ENCODE measurements at regions not wholly inside any gene's neighbourhood (a gene's known extent, or its start where the extent isn't known, plus 50 kb on each side); places are given as distances from the start of the nearest gene placed in this dataset.

DNA sequence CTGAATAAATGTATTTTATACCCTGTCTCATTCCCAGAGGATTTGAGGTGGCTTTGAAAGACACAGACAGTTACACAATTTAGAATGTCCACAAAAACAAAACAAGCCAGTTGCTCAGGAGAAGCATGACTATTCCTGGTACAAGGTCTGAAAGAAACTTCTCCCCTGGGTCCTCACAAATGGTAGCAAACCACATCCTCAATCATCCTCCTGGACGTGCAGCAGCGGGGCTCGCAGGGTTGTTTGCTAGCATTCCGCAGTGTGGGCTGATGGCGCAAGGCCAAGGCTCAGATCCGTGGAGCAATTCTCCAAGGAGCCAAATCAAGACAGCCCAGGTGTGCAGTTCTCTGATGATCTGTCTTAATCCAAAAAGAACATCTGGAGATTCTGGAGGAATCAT, 210.3 kb downstream of the ACTL7B start:
- Histone ChIP-seq H3K4me1 (ENCODE audit: insufficient read depth, low read length, poor library complexity, severe bottlenecking) (no peaks in the 10 kb centered on the region), H3K27me3 (ENCODE audit: insufficient read depth, low read length, poor library complexity, severe bottlenecking) (no peaks in the 10 kb centered on the region), H3K36me3 (ENCODE audit: insufficient read depth, low read length) (no peaks in the 10 kb centered on the region), H2AFZ (ENCODE audit: low read length) (no peak overlapping the region), H3K9ac (ENCODE audit: low read depth, low read length, poor library complexity, severe bottlenecking) (no peak overlapping the region), H4K20me1 (ENCODE audit: insufficient read depth, low read length, poor library complexity, severe bottlenecking) (no peaks in the 10 kb centered on the region), H3K4me3 (ENCODE audit: low read length, poor library complexity, severe bottlenecking) (no peak overlapping the region), H3K79me2 (ENCODE audit: insufficient read depth, low read length) (no peaks in the 10 kb centered on the region), H3K9me3 (ENCODE audit: insufficient read depth, low read depth, low read length) (no peaks in the 10 kb centered on the region), H3K9me2 (replicated peaks; ENCODE audit: low read depth, low read length) (no peaks in the 10 kb centered on the region), H3K4me2 (ENCODE audit: low read depth, low read length, poor library complexity, severe bottlenecking) (no peak overlapping the region), H3F3A (ENCODE audit: low read depth) (no peaks in the 10 kb centered on the region)
- no peak for TF ChIP-seq EZH2phosphoT487 (IDR thresholded peaks at IDR 0.05; ENCODE audit: borderline replicate concordance)
- TF ChIP-seq, protein P1, sequence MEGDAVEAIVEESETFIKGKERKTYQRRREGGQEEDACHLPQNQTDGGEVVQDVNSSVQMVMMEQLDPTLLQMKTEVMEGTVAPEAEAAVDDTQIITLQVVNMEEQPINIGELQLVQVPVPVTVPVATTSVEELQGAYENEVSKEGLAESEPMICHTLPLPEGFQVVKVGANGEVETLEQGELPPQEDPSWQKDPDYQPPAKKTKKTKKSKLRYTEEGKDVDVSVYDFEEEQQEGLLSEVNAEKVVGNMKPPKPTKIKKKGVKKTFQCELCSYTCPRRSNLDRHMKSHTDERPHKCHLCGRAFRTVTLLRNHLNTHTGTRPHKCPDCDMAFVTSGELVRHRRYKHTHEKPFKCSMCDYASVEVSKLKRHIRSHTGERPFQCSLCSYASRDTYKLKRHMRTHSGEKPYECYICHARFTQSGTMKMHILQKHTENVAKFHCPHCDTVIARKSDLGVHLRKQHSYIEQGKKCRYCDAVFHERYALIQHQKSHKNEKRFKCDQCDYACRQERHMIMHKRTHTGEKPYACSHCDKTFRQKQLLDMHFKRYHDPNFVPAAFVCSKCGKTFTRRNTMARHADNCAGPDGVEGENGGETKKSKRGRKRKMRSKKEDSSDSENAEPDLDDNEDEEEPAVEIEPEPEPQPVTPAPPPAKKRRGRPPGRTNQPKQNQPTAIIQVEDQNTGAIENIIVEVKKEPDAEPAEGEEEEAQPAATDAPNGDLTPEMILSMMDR (conservative IDR thresholded peaks at IDR 0.05; ENCODE audit: low read length), result no peak

DNA sequence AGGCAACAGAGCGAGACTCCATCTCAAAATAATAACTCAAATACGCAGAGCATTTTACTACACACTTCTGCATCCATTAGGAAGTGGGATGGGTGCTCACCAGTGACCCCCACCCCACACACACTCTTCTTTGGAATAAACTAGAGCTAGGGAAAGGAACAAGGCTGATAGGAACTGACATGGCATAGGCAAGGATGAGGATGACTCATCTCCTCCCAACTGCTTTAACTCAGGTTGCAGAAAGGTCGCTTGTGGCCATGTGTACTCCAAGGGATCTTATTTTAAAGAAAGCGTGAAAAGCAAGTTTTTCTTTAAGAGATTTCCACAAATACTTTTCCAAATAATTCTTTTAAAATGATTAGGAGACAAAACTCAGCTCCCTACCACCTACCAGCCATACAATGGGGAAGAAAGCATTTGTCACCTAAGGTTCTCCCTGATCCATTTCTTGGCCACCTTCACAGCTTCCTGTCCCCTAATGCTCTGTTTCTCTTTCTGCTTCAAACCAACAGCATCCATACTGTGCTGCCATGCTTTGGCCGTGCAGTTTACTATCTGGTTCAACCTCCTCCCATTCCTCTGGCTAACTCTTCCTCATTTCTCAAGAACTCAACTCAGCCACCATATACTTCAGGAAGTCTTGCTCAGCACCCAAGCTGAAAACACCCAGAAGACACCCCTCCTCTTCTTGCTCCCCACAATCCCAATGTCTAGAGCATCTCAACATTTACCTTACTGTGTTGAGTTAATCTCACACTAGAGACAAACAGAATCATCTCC, 211.9 kb downstream of the ACTL7B start:
- TF ChIP-seq, protein P1 (conservative IDR thresholded peaks at IDR 0.05; ENCODE audit: low read length), result no peak
- no peak for TF ChIP-seq EZH2phosphoT487 (IDR thresholded peaks at IDR 0.05; ENCODE audit: borderline replicate concordance)
- Histone ChIP-seq H3K4me1 (ENCODE audit: insufficient read depth, low read length, poor library complexity, severe bottlenecking) (no peaks in the 10 kb centered on the region), H3K79me2 (ENCODE audit: insufficient read depth, low read length) (no peaks in the 10 kb centered on the region)

GRCh38 chr9:108642871-108643270, 212.9 kb downstream of the ACTL7B start:
- H3K9me3 ChIP-seq (ENCODE audit: insufficient read depth, low read depth, low read length), result no peaks in the 10 kb centered on the region
- H3F3A ChIP-seq (ENCODE audit: low read depth), result no peaks in the 10 kb centered on the region
- no peaks in the 10 kb centered on the region for H3K36me3 ChIP-seq (ENCODE audit: insufficient read depth, low read length)
- no peaks in the 10 kb centered on the region for H3K4me1 ChIP-seq (ENCODE audit: insufficient read depth, low read length, poor library complexity, severe bottlenecking)
- H3K9me2 ChIP-seq (replicated peaks; ENCODE audit: low read depth, low read length), result no peaks in the 10 kb centered on the region
- no peak overlapping the region for H3K9ac ChIP-seq (ENCODE audit: low read depth, low read length, poor library complexity, severe bottlenecking)
- H2AFZ ChIP-seq (ENCODE audit: low read length), result no peak overlapping the region
- H3K4me3 ChIP-seq (ENCODE audit: low read length, poor library complexity, severe bottlenecking), result no peak overlapping the region
- H3K4me2 ChIP-seq (ENCODE audit: low read depth, low read length, poor library complexity, severe bottlenecking), result no peak overlapping the region
- no peaks in the 10 kb centered on the region for H4K20me1 ChIP-seq (ENCODE audit: insufficient read depth, low read length, poor library complexity, severe bottlenecking)
- no peaks in the 10 kb centered on the region for H3K79me2 ChIP-seq (ENCODE audit: insufficient read depth, low read length)
- no peaks in the 10 kb centered on the region for H3K27me3 ChIP-seq (ENCODE audit: insufficient read depth, low read length, poor library complexity, severe bottlenecking)
- TF ChIP-seq, protein P1 (conservative IDR thresholded peaks at IDR 0.05; ENCODE audit: low read length), result no peak

More for the DNA sequence above, 211.9 kb downstream of the ACTL7B start:
- Histone ChIP-seq H3K9me2 (replicated peaks; ENCODE audit: low read depth, low read length) (no peaks in the 10 kb centered on the region), H3K27me3 (ENCODE audit: insufficient read depth, low read length, poor library complexity, severe bottlenecking) (no peaks in the 10 kb centered on the region), H4K20me1 (ENCODE audit: insufficient read depth, low read length, poor library complexity, severe bottlenecking) (no peaks in the 10 kb centered on the region), H3K9me3 (ENCODE audit: insufficient read depth, low read depth, low read length) (no peaks in the 10 kb centered on the region), H3F3A (ENCODE audit: low read depth) (no peaks in the 10 kb centered on the region), H2AFZ (ENCODE audit: low read length) (no peak overlapping the region), H3K4me2 (ENCODE audit: low read depth, low read length, poor library complexity, severe bottlenecking) (no peak overlapping the region), H3K4me3 (ENCODE audit: low read length, poor library complexity, severe bottlenecking) (no peak overlapping the region), H3K9ac (ENCODE audit: low read depth, low read length, poor library complexity, severe bottlenecking) (no peak overlapping the region), H3K36me3 (ENCODE audit: insufficient read depth, low read length) (no peaks in the 10 kb centered on the region)

Measured in Loucy (cell line).